Astrocyte (in vitro differentiated cells and primary cell): ENCODE measurements at regions not wholly inside any gene's neighbourhood (a gene's known extent, or its start where the extent isn't known, plus 50 kb on each side); places are given as distances from the start of the nearest gene placed in this dataset.

Experiments
- DNase-seq: peaks from one replicate; pipeline ENCODE4 v3.0.0-alpha.2; 2010; ENCODE audit warnings: low read depth
- FAIRE-seq: peaks from 2 replicates; lab custom pipeline; 2011; peaks lifted over from hg19 to GRCh38; lab: Jason Lieb, UNC
- H2AFZ ChIP-seq: 2 replicates; pipeline ENCODE4 v1.6.0; 2012; ENCODE audit warnings: low read depth, low read length, inconsistent platforms
- H3K27ac ChIP-seq: 2 replicates; pipeline ENCODE4 v1.5.1; 2011; ENCODE audit warnings: low read depth, low read length, inconsistent platforms
- H3K27me3 ChIP-seq: 2 replicates; pipeline ENCODE4 v1.6.0; 2011; ENCODE audit warnings: low read length, inconsistent platforms; ENCODE audit not compliant: insufficient read depth
- H3K36me3 ChIP-seq: 2 replicates; pipeline ENCODE4 v1.5.1; 2011; ENCODE audit warnings: low read length, inconsistent platforms; ENCODE audit not compliant: insufficient read depth
- H3K4me1 ChIP-seq: 2 replicates; pipeline ENCODE4 v1.5.1; 2011; ENCODE audit warnings: low read length, inconsistent platforms; ENCODE audit not compliant: insufficient read depth
- H3K4me2 ChIP-seq: 2 replicates; pipeline ENCODE4 v1.6.0; 2012; ENCODE audit warnings: low read length, inconsistent platforms
- H3K4me3 ChIP-seq: 2 replicates; pipeline ENCODE4 v1.5.1; 2011; ENCODE audit warnings: low read depth, mild to moderate bottlenecking, low read length, inconsistent platforms; ENCODE audit not compliant: insufficient read depth
- H3K79me2 ChIP-seq: 2 replicates; pipeline ENCODE4 v1.6.0; 2012; ENCODE audit warnings: mild to moderate bottlenecking, low read length, inconsistent platforms; ENCODE audit not compliant: insufficient read depth
- H3K9ac ChIP-seq: 2 replicates; pipeline ENCODE4 v1.6.0; 2012; ENCODE audit warnings: mild to moderate bottlenecking, low read length, inconsistent platforms
- H3K9me3 ChIP-seq: 2 replicates; pipeline ENCODE4 v1.5.1; 2012; ENCODE audit warnings: low read depth, mild to moderate bottlenecking, low read length, inconsistent platforms; ENCODE audit not compliant: insufficient read depth
- H4K20me1 ChIP-seq: 2 replicates; pipeline ENCODE4 v1.6.0; 2012; ENCODE audit warnings: low read length, inconsistent platforms; ENCODE audit not compliant: insufficient read depth
- H3K27ac Mint-ChIP-seq: one replicate; pipeline ENCODE4 v1.8.0; 2021; ENCODE audit warnings: mild to moderate bottlenecking, mixed read lengths; ENCODE audit not compliant: unreplicated experiment
- H3K27me3 Mint-ChIP-seq: one replicate; pipeline ENCODE4 v1.8.0; 2021; ENCODE audit warnings: low read depth, mixed read lengths; ENCODE audit not compliant: unreplicated experiment
- H3K36me3 Mint-ChIP-seq: one replicate; pipeline ENCODE4 v1.8.0; 2021; ENCODE audit warnings: low read depth, mixed read lengths; ENCODE audit not compliant: unreplicated experiment
- H3K4me1 Mint-ChIP-seq: one replicate; pipeline ENCODE4 v1.8.0; 2021; ENCODE audit warnings: low read depth, mixed read lengths; ENCODE audit not compliant: unreplicated experiment
- H3K4me3 Mint-ChIP-seq: one replicate; pipeline ENCODE4 v1.8.0; 2021; ENCODE audit warnings: mild to moderate bottlenecking, moderate library complexity, mixed read lengths; ENCODE audit not compliant: unreplicated experiment
- H3K9me3 Mint-ChIP-seq: one replicate; pipeline ENCODE4 v1.8.0; 2021; ENCODE audit warnings: mild to moderate bottlenecking, mixed read lengths; ENCODE audit not compliant: unreplicated experiment
- EZH2 ChIP-seq: IDR thresholded peaks from 2 replicates; pipeline ENCODE4 v1.6.1; 2012; ENCODE audit warnings: mild to moderate bottlenecking, low read length, inconsistent platforms; ENCODE audit not compliant: insufficient read depth
- TF ChIP-seq, protein P1 (sequence below): IDR thresholded peaks from 2 replicates; pipeline ENCODE4 v1.5.1; 2011; ENCODE audit warnings: low read depth, mild to moderate bottlenecking, inconsistent platforms, low read length, moderate library complexity; ENCODE audit not compliant: insufficient read depth

DNA sequence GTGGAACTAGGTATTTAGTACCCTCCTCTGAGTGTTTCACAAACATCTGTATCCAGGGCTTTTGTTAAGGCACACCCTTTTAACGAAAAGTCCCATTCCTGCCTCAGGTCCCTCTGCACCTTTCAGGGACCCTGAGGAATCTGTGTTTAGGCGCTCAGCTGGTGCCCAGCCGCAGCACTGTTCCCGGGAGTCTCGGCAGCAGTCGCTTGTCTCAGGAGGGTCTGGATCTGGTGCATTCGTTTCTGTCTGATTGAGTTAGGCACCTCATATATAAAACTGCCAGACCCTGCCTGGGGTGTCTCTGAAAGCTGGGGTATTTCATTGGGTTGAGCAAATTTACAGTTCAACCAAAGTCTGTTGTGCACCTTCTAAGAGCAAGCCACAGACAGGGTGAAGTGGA lies 162.8 kb upstream of the TOPAZ1 start:
- no peak overlapping the region for H3K4me2 ChIP-seq
- H3K9me3 Mint-ChIP-seq = no peaks in the 10 kb centered on the region
- H3K4me3 Mint-ChIP-seq = no peak overlapping the region
- no peaks in the 10 kb centered on the region for H4K20me1 ChIP-seq
- no peak overlapping the region for H3K9ac ChIP-seq
- H3K79me2 ChIP-seq = no peaks in the 10 kb centered on the region
- H3K27me3 ChIP-seq = peaks cover 2% of the 10 kb centered on the region
- peaks cover 1% of the 10 kb centered on the region for H3K27me3 Mint-ChIP-seq
- peaks cover 18% of the 10 kb centered on the region for H3K4me1 Mint-ChIP-seq
- DNase-seq = no peak
- H3K4me3 ChIP-seq = no peak overlapping the region
- no peak overlapping the region for H3K27ac ChIP-seq
- FAIRE-seq = no peak
- H3K36me3 Mint-ChIP-seq = peaks cover 4% of the 10 kb centered on the region
- H3K4me1 ChIP-seq = no peaks in the 10 kb centered on the region
- H3K27ac Mint-ChIP-seq = no peak overlapping the region
- no peaks in the 10 kb centered on the region for H3K9me3 ChIP-seq
- H3K36me3 ChIP-seq = no peaks in the 10 kb centered on the region
- no peak for TF ChIP-seq EZH2
- TF ChIP-seq, protein P1, sequence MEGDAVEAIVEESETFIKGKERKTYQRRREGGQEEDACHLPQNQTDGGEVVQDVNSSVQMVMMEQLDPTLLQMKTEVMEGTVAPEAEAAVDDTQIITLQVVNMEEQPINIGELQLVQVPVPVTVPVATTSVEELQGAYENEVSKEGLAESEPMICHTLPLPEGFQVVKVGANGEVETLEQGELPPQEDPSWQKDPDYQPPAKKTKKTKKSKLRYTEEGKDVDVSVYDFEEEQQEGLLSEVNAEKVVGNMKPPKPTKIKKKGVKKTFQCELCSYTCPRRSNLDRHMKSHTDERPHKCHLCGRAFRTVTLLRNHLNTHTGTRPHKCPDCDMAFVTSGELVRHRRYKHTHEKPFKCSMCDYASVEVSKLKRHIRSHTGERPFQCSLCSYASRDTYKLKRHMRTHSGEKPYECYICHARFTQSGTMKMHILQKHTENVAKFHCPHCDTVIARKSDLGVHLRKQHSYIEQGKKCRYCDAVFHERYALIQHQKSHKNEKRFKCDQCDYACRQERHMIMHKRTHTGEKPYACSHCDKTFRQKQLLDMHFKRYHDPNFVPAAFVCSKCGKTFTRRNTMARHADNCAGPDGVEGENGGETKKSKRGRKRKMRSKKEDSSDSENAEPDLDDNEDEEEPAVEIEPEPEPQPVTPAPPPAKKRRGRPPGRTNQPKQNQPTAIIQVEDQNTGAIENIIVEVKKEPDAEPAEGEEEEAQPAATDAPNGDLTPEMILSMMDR = no peak
- H2AFZ ChIP-seq = no peak overlapping the region

DNA sequence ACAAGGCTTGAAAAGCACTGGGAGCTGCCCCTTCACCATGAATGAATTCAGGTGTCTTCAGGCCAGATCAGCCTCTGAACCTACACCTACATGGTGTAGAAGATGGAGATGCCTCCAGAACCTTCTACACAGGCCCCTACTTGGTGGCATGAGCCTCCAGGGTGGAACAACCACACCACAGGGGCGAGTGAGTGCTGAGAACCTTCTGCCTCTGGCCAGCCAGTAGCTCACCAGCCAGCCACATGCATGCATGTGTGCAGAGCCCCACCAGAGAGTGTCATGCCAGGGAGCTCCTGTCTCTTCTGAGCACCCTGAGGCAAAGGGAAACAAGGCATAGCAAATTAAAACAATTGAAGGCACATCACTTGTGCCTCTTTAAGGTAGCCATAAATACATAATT lies 161.8 kb upstream of the TOPAZ1 start:
- Histone ChIP-seq H3K27me3 (peaks cover 2% of the 10 kb centered on the region), H3K9ac (no peak overlapping the region), H3K4me3 (no peak overlapping the region), H3K79me2 (no peaks in the 10 kb centered on the region), H4K20me1 (no peaks in the 10 kb centered on the region), H3K36me3 (no peaks in the 10 kb centered on the region), H3K4me2 (no peak overlapping the region), H3K4me1 (no peaks in the 10 kb centered on the region), H3K27ac (no peak overlapping the region), H2AFZ (no peak overlapping the region), H3K9me3 (no peaks in the 10 kb centered on the region)
- Mint-ChIP-seq H3K36me3 (peaks cover 4% of the 10 kb centered on the region), H3K4me1 (peaks cover 18% of the 10 kb centered on the region), H3K4me3 (no peak overlapping the region), H3K27me3 (peaks cover 1% of the 10 kb centered on the region), H3K9me3 (no peaks in the 10 kb centered on the region), H3K27ac (no peak overlapping the region)
- DNase-seq (no peak), FAIRE-seq (no peak)
- TF ChIP-seq, protein P1 = no peak
- no peak for TF ChIP-seq EZH2

DNA sequence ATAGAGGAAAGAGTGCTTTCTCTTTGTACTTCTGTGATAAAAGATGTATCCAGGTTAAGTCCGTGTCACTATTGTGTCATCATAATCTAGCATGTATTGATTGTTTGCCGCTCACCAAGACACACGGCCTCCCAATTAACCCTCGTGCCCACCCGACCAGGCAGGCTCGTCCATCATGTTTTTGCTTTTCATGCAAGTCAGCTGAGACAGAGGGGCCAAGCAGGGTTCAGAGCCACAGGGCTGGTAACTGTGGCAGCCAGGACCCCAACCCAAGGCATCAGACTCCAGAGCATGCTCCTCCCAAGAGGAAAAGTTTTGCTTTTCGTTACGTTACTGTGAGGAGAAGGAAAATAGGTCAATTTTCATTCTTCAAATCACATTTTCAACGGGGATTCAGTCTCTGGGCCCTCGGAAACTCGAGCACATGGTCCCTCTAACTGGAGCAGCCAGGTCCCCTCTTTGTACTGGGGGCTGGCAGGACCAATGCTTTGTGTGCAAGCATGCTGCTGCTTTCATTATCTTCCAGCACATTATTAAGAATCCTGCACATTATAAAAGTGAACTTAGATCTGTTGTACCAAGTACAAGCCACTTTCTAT lies 161.1 kb upstream of the TOPAZ1 start:
- no peak overlapping the region for H3K4me2 ChIP-seq
- H3K4me3 ChIP-seq = no peak overlapping the region
- H3K36me3 Mint-ChIP-seq = peaks cover 4% of the 10 kb centered on the region
- H4K20me1 ChIP-seq = no peaks in the 10 kb centered on the region
- no peaks in the 10 kb centered on the region for H3K9me3 Mint-ChIP-seq
- H3K4me1 Mint-ChIP-seq = peaks cover 17% of the 10 kb centered on the region
- H3K9me3 ChIP-seq = no peaks in the 10 kb centered on the region
- no peak overlapping the region for H3K27ac ChIP-seq
- no peaks in the 10 kb centered on the region for H3K4me1 ChIP-seq
- no peak for DNase-seq
- H3K27me3 Mint-ChIP-seq = peaks cover 1% of the 10 kb centered on the region
- H2AFZ ChIP-seq = no peak overlapping the region
- H3K4me3 Mint-ChIP-seq = no peak overlapping the region
- no peaks in the 10 kb centered on the region for H3K36me3 ChIP-seq
- H3K9ac ChIP-seq = no peak overlapping the region
- TF ChIP-seq, protein P1 = no peak
- TF ChIP-seq EZH2 = no peak
- H3K79me2 ChIP-seq = no peaks in the 10 kb centered on the region
- no peak overlapping the region for H3K27ac Mint-ChIP-seq
- FAIRE-seq = no peak
- peaks cover 2% of the 10 kb centered on the region for H3K27me3 ChIP-seq
